ENCODE measurements at regions not wholly inside any gene's neighbourhood (a gene's known extent, or its start where the extent isn't known, plus 50 kb on each side); places are given as distances from the start of the nearest gene placed in this dataset.

DNA sequence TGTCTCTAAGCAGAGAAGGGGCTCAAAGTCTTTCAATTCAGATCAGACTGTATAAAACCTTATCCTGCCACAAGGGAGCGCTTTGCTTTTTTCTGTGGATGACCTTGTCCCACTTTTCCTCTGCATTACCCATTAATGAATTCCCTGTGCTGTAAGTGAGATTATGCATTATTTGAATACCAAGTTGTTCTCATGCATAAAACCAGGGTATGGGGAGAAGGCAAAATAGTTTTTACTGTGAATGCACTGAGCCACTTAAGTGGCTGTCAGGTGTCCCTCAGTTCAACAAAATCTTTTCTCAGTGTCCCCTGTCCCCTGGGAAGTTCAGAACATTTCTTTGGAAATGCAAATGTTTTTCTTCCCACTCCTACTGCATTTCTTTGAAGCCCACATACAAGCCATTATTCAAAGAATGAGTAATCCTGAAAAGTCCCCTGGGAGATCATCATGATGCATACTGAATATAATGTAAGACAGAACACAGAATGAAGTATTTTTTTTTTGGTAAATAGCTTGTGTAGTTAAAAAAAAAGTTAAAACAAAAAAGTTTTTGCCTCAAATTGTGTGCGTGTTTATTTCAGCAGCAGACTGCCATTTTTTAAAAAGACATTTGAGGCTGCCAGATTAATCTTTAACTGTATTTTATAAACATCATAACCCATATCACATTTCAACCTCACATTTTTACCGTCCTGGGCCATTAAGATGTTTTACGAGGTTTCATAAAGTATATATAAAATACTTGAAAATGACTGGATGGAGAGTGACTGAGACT lies 506.7 kb upstream of the PCDH9 start:
- DNase-seq (ENCODE audit: low spot score): no peak
- in situ Hi-C loops (cut with MboI; ENCODE audit: low pct_unique_long_range_greater_than_20kb, low sequenced_read_pairs, unreplicated experiment): no loop called here
- TF ChIP-seq, protein P1, sequence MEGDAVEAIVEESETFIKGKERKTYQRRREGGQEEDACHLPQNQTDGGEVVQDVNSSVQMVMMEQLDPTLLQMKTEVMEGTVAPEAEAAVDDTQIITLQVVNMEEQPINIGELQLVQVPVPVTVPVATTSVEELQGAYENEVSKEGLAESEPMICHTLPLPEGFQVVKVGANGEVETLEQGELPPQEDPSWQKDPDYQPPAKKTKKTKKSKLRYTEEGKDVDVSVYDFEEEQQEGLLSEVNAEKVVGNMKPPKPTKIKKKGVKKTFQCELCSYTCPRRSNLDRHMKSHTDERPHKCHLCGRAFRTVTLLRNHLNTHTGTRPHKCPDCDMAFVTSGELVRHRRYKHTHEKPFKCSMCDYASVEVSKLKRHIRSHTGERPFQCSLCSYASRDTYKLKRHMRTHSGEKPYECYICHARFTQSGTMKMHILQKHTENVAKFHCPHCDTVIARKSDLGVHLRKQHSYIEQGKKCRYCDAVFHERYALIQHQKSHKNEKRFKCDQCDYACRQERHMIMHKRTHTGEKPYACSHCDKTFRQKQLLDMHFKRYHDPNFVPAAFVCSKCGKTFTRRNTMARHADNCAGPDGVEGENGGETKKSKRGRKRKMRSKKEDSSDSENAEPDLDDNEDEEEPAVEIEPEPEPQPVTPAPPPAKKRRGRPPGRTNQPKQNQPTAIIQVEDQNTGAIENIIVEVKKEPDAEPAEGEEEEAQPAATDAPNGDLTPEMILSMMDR (IDR thresholded peaks at IDR 0.05; ENCODE audit: extremely low read depth, insufficient read depth, missing control alignments): no peak

DNA sequence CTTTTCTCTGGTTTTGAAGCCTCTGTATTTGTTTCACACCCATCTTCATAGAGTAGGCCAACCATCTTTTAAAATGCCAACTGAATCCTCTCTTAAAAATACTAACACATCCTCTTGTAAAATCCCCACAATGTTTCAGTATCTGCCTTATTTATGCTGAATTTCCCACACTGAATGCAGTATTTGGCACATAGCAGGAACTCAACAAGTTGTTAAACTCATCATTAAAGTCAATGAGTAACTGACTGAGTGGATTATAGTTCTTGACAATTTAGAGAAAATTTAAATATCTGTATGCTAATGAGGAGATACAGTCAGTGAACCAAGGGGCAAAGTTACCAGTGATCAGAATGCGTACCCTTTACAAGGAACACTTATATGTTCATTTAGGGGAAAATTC lies 505.5 kb upstream of the PCDH9 start:
- TF ChIP-seq, protein P1 (IDR thresholded peaks at IDR 0.05; ENCODE audit: extremely low read depth, insufficient read depth, missing control alignments): no peak
- no peak for DNase-seq (ENCODE audit: low spot score)
- in situ Hi-C loops (cut with MboI; ENCODE audit: low pct_unique_long_range_greater_than_20kb, low sequenced_read_pairs, unreplicated experiment): no loop called here

DNA sequence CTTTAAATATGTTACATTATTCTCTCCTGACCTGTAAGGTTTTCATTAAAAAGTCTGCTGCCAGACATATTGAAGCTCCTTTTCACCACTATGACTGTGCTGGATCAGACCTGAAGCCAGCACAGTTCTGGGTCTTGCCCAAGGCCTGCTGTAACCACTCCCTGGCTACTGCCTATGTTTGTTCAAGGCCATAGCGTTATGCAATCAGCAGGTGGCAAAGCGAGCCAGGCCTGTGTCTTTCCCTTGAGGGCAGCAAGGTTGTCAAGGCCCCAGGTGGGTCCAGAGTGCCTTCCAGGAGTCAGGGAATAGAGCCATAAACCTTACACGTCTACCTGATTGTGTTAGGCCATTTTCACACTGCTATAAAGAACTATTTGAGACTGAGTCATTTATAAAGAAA lies 496.8 kb upstream of the PCDH9 start:
- in situ Hi-C loops (cut with MboI; ENCODE audit: low pct_unique_long_range_greater_than_20kb, low sequenced_read_pairs, unreplicated experiment): no loop called here
- DNase-seq (ENCODE audit: low spot score): no peak
- TF ChIP-seq, protein P1 (IDR thresholded peaks at IDR 0.05; ENCODE audit: extremely low read depth, insufficient read depth, missing control alignments): no peak

DNA sequence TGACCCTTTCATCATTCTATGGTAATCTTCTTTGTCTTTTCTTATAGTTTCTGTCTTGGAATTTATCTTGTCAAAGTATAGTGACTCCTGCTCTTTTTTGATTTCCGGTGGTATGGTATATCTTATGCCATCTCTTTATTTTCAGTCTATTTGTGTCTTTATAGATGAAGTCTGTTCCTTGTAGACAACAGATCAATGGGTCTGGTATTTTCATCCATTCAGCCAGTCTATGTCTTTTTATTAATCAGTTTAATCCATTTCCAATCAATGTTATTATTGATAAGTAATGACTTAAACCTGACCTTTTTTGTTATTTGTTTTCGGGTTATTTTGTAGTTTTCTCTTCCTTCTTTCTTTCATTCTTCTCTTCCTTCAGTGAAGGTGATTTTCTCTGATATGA lies 495.9 kb upstream of the PCDH9 start:
- DNase-seq (ENCODE audit: low spot score): no peak
- TF ChIP-seq, protein P1 (IDR thresholded peaks at IDR 0.05; ENCODE audit: extremely low read depth, insufficient read depth, missing control alignments): no peak
- in situ Hi-C loops (cut with MboI; ENCODE audit: low pct_unique_long_range_greater_than_20kb, low sequenced_read_pairs, unreplicated experiment): no loop called here

DNA sequence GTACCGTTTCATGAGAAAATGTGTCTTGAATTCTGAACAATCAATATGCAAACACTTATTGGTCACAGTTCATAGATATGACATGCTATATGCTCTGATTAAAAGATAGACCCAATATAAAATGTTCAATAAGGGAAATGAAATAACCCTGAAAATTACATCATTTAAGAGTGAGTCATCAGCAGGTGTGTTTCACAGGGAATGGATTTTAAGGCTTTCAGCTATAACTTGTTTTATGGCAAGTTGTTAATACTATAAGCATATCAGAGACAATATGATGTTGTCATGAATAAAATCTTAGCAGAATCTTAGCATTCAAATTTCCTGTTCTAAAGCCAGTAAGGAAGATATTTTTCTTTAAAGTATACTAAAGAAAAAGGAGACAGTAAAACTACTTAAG lies 483.4 kb upstream of the PCDH9 start:
- in situ Hi-C loops (cut with MboI; ENCODE audit: low pct_unique_long_range_greater_than_20kb, low sequenced_read_pairs, unreplicated experiment): no loop called here
- TF ChIP-seq, protein P1 (IDR thresholded peaks at IDR 0.05; ENCODE audit: extremely low read depth, insufficient read depth, missing control alignments): no peak
- no peak for DNase-seq (ENCODE audit: low spot score)

DNA sequence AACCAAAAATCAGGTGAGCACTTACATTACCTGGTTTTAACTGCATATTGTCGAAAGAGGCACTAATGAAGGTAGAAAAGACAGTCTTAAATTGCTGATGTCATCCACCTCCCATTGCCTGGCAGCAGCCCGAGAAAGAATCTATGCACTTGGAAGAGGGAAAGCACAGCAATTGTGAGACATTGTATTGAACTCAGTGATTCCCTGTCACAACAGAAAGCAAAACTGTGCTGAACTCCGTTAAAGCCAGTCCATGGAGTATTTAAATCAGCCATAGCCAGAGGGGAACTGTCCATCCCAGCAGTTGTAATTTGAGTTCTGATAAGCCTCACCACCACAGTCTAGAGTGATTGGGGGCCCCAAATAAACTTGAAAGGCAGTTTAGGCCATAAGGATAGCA lies 466.6 kb upstream of the PCDH9 start:
- in situ Hi-C loops (cut with MboI; ENCODE audit: low pct_unique_long_range_greater_than_20kb, low sequenced_read_pairs, unreplicated experiment): no loop called here
- no peak for DNase-seq (ENCODE audit: low spot score)
- TF ChIP-seq, protein P1 (IDR thresholded peaks at IDR 0.05; ENCODE audit: extremely low read depth, insufficient read depth, missing control alignments): no peak

Measured in GM13977 (cell line).